ENCODE measurements at regions not wholly inside any gene's neighbourhood (a gene's known extent, or its start where the extent isn't known, plus 50 kb on each side); places are given as distances from the start of the nearest gene placed in this dataset.

DNA sequence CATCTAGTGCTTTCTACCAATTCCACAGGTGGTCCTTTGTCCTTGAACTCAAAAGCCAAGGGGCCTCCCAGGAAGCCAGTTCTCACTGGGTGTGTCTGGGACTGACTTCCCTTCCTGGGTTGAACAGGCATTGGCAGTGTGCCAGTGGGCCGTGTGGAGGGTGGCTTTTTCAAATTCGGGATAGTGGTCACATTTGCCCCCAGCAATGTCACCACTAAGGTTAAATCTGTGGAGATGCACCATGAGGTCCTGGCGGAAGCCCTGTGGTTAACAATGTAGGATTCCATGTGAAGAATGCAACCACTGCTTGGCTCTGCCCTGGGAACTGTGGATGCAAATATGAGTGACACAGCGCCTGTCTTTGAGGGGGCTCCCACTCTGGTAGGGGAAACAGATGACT, 53.2 kb upstream of the MTNR1B start:
- POLR2A ChIA-PET (ENCODE audit: unreplicated experiment): no interaction called here

DNA sequence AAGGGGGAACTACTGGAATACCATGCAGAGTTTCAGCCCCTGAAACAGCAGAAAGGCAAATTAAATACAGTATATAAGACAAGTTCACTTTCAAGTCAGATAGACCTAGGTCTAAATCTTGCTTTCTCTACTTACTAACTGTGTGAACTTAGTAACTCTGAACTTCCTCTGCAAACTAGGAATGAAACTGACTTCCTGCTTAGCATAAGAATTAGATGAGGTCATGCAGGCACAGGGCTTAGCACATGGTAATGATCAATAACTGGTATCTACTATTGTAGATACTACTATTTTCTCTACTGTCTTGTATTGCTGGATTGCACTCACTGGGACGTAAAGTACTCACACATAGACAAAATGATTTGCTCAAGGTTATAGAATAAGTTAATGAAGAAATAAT, 51.5 kb upstream of the MTNR1B start:
- H4K20me1 ChIP-seq (ENCODE audit: low read length): no peaks in the 10 kb centered on the region
- BruUV-seq (replicated peaks): no TSS peak
- no peaks in the 10 kb centered on the region for H3K36me3 ChIP-seq (ENCODE audit: low read depth, low read length)
- DNase-seq (no peak), ATAC-seq (no peak)
- H3K9ac ChIP-seq (ENCODE audit: low read length): no peak overlapping the region
- H3F3A ChIP-seq (ENCODE audit: low read length, unreplicated experiment): no peaks in the 10 kb centered on the region
- H3K9me3 ChIP-seq (ENCODE audit: low read length): no peaks in the 10 kb centered on the region
- no peak for TF ChIP-seq EZH2 (IDR thresholded peaks at IDR 0.05; ENCODE audit: low read length, unreplicated experiment)
- TF ChIP-seq, protein P1, sequence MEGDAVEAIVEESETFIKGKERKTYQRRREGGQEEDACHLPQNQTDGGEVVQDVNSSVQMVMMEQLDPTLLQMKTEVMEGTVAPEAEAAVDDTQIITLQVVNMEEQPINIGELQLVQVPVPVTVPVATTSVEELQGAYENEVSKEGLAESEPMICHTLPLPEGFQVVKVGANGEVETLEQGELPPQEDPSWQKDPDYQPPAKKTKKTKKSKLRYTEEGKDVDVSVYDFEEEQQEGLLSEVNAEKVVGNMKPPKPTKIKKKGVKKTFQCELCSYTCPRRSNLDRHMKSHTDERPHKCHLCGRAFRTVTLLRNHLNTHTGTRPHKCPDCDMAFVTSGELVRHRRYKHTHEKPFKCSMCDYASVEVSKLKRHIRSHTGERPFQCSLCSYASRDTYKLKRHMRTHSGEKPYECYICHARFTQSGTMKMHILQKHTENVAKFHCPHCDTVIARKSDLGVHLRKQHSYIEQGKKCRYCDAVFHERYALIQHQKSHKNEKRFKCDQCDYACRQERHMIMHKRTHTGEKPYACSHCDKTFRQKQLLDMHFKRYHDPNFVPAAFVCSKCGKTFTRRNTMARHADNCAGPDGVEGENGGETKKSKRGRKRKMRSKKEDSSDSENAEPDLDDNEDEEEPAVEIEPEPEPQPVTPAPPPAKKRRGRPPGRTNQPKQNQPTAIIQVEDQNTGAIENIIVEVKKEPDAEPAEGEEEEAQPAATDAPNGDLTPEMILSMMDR (conservative IDR thresholded peaks at IDR 0.05; ENCODE audit: low read depth, low read length): no peak
- TF ChIP-seq EZH2phosphoT487 (IDR thresholded peaks at IDR 0.05; ENCODE audit: borderline replicate concordance, low read length): no peak
- H3K4me3 ChIP-seq (ENCODE audit: low read length): no peak overlapping the region
- H3K9me2 ChIP-seq (replicated peaks; ENCODE audit: low read length): no peaks in the 10 kb centered on the region
- H3K4me2 ChIP-seq (ENCODE audit: low read length): no peak overlapping the region
- H3K4me1 ChIP-seq (ENCODE audit: insufficient read depth, low read length): no peaks in the 10 kb centered on the region
- ChIA-PET POLR2A (ENCODE audit: unreplicated experiment) (no interaction called here), CTCF (no interaction called here)
- H3K27me3 ChIP-seq (ENCODE audit: low read length): no peaks in the 10 kb centered on the region
- no peak overlapping the region for H3K27ac ChIP-seq (ENCODE audit: low read length)
- H3K79me2 ChIP-seq (ENCODE audit: low read length): no peaks in the 10 kb centered on the region
- no peak overlapping the region for H2AFZ ChIP-seq (ENCODE audit: low read length)
- intact Hi-C loops (cut with micrococcal nuclease): no loop called here

More for the DNA sequence above, 53.2 kb upstream of the MTNR1B start:
- TF ChIP-seq EZH2phosphoT487 (IDR thresholded peaks at IDR 0.05; ENCODE audit: borderline replicate concordance, low read length): no peak
- TF ChIP-seq, protein P1 (conservative IDR thresholded peaks at IDR 0.05; ENCODE audit: low read depth, low read length): no peak
- H3K4me3 ChIP-seq (ENCODE audit: low read length): no peak overlapping the region
- no peaks in the 10 kb centered on the region for H3F3A ChIP-seq (ENCODE audit: low read length, unreplicated experiment)
- ATAC-seq (no peak), DNase-seq (no peak)
- H3K27ac ChIP-seq (ENCODE audit: low read length): no peak overlapping the region
- CTCF ChIA-PET: no interaction called here
- H2AFZ ChIP-seq (ENCODE audit: low read length): no peak overlapping the region
- no peaks in the 10 kb centered on the region for H3K9me3 ChIP-seq (ENCODE audit: low read length)
- H3K27me3 ChIP-seq (ENCODE audit: low read length): no peaks in the 10 kb centered on the region
- H3K36me3 ChIP-seq (ENCODE audit: low read depth, low read length): no peaks in the 10 kb centered on the region
- H3K9ac ChIP-seq (ENCODE audit: low read length): no peak overlapping the region
- no peaks in the 10 kb centered on the region for H3K79me2 ChIP-seq (ENCODE audit: low read length)
- intact Hi-C loops (cut with micrococcal nuclease): no loop called here
- H3K4me1 ChIP-seq (ENCODE audit: insufficient read depth, low read length): no peaks in the 10 kb centered on the region
- no peak overlapping the region for H3K4me2 ChIP-seq (ENCODE audit: low read length)
- no peaks in the 10 kb centered on the region for H3K9me2 ChIP-seq (replicated peaks; ENCODE audit: low read length)
- no peaks in the 10 kb centered on the region for H4K20me1 ChIP-seq (ENCODE audit: low read length)
- no TSS peak for BruUV-seq (replicated peaks)

DNA sequence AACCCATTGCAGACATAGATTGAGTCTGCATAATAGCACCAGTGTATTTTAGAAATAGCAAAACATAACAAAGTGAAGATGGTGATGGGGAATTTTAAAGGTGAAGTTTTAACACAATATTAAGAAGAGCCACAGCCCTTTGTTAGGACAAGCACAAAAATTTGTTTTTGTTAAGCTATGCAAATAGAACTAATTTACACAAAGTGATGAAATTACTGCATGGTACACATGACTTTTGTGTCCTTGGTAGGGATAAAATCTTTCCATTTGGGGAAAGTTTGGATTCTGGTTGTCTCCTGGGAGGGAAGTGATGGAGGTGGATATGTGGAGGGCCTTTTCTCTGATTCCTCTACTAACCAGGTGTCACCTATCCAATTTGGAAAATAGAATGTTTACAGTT, 50.4 kb upstream of the MTNR1B start:
- DNase-seq (no peak), ATAC-seq (no peak)
- Histone ChIP-seq H3K4me1 (ENCODE audit: insufficient read depth, low read length) (no peaks in the 10 kb centered on the region), H3K4me2 (ENCODE audit: low read length) (no peak overlapping the region), H3K9me3 (ENCODE audit: low read length) (no peaks in the 10 kb centered on the region), H2AFZ (ENCODE audit: low read length) (no peak overlapping the region), H3K4me3 (ENCODE audit: low read length) (no peak overlapping the region), H3K9me2 (replicated peaks; ENCODE audit: low read length) (no peaks in the 10 kb centered on the region), H3K36me3 (ENCODE audit: low read depth, low read length) (no peaks in the 10 kb centered on the region), H3K27ac (ENCODE audit: low read length) (no peak overlapping the region), H4K20me1 (ENCODE audit: low read length) (no peaks in the 10 kb centered on the region), H3K79me2 (ENCODE audit: low read length) (no peaks in the 10 kb centered on the region), H3F3A (ENCODE audit: low read length, unreplicated experiment) (no peaks in the 10 kb centered on the region), H3K9ac (ENCODE audit: low read length) (no peak overlapping the region), H3K27me3 (ENCODE audit: low read length) (no peaks in the 10 kb centered on the region)
- CTCF ChIA-PET: no interaction called here
- no TSS peak for BruUV-seq (replicated peaks)
- intact Hi-C loops (cut with micrococcal nuclease): no loop called here
- no peak for TF ChIP-seq EZH2 (IDR thresholded peaks at IDR 0.05; ENCODE audit: low read length, unreplicated experiment)
- TF ChIP-seq, protein P1 (conservative IDR thresholded peaks at IDR 0.05; ENCODE audit: low read depth, low read length): no peak
- POLR2A ChIA-PET (ENCODE audit: unreplicated experiment): no interaction called here
